IMR-90 (cell line): ENCODE measurements at regions not wholly inside any gene's neighbourhood (a gene's known extent, or its start where the extent isn't known, plus 50 kb on each side); places are given as distances from the start of the nearest gene placed in this dataset.

Experiments used
- CEBPB ChIP-seq: IDR thresholded peaks from 2 replicates; pipeline ENCODE4 v1.6.1; 2012; ENCODE audit warnings: low read depth, low read length, improper control_type of control experiment
- CHD1 ChIP-seq: IDR thresholded peaks from 2 replicates; pipeline ENCODE4 v1.6.1; 2012; ENCODE audit warnings: low read depth, low read length, improper control_type of control experiment
- CTCF ChIP-seq: conservative IDR thresholded peaks from 2 replicates; pipeline ENCODE4 v1.5.1; 2012; ENCODE audit warnings: mild to moderate bottlenecking, low read depth, low read length, improper control_type of control experiment
- FOS ChIP-seq: fragments of 150-350 bp; IDR thresholded peaks from 2 replicates; pipeline ENCODE4 v1.6.1; 2016; ENCODE audit warnings: low read depth, low read length
- POLR2A ChIP-seq: IDR thresholded peaks from 2 replicates; pipeline ENCODE4 v1.6.1; 2012; ENCODE audit warnings: mild to moderate bottlenecking, low read depth, low read length
- RCOR1 ChIP-seq: IDR thresholded peaks from 2 replicates; pipeline ENCODE4 v1.6.1; 2012; ENCODE audit warnings: mild to moderate bottlenecking, low read length, improper control_type of control experiment; ENCODE audit not compliant: insufficient replicate concordance

GRCh38 chr2:160826496-160826895 is 332.9 kb upstream of the RBMS1 start:
- no peak for TF ChIP-seq POLR2A
- TF ChIP-seq CTCF = no peak
- TF ChIP-seq CHD1 = no peak
- no peak for TF ChIP-seq RCOR1
- TF ChIP-seq FOS = no peak
- no peak for TF ChIP-seq CEBPB
